ENCODE measurements at regions not wholly inside any gene's neighbourhood (a gene's known extent, or its start where the extent isn't known, plus 50 kb on each side); places are given as distances from the start of the nearest gene placed in this dataset.

- no peak overlapping the region for H3K4me3 ChIP-seq
- no peak for ATAC-seq
- intact Hi-C loops (cut with DNase I), result loop anchor here in 1 of 3 donors (10.0 kb wide), 1 partner anchor 204 kb away; no protein-coding TSS in a partner anchor
- H3K4me1 ChIP-seq, result no peaks in the 10 kb centered on the region
- FAIRE-seq, result no peak
- H3K36me3 ChIP-seq, result no peaks in the 10 kb centered on the region
- H3K9me3 ChIP-seq, result no peaks in the 10 kb centered on the region
- DNase-seq, result no peak
- TF ChIP-seq CTCF (IDR thresholded peaks at IDR 0.05), result no peak
- H3K27me3 ChIP-seq, result no peaks in the 10 kb centered on the region
- no peak overlapping the region for H3K27ac ChIP-seq
- WGBS, 2 donors, result 65 to 71% methylated on average over 11 of the region's 11 CpGs
Measured at GRCh38 chr11:33540946-33541915, 159.4 kb downstream of the C11orf91 start.

GRCh38 chr11:33540427-33540826 lies 160.2 kb downstream of the C11orf91 start:
- Histone ChIP-seq H3K4me3 (no peak overlapping the region), H3K9me3 (no peaks in the 10 kb centered on the region), H3K4me1 (no peaks in the 10 kb centered on the region), H3K36me3 (no peaks in the 10 kb centered on the region), H3K27ac (no peak overlapping the region), H3K27me3 (no peaks in the 10 kb centered on the region)
- TF ChIP-seq CTCF (IDR thresholded peaks at IDR 0.05), result no peak
- intact Hi-C loops (cut with DNase I), result loop anchor here in 1 of 3 donors (10.0 kb wide), 1 partner anchor 204 kb away; no protein-coding TSS in a partner anchor
- no peak for FAIRE-seq
- no peak for ATAC-seq
- DNase-seq, result no peak

GRCh38 chr11:33539751-33540150 lies 160.9 kb downstream of the C11orf91 start:
- FAIRE-seq (no peak), ATAC-seq (no peak)
- H3K9me3 ChIP-seq, result no peaks in the 10 kb centered on the region

GRCh38 chr11:33538726-33539125 lies 161.9 kb downstream of the C11orf91 start:
- no peak overlapping the region for H3K4me3 ChIP-seq
- no peaks in the 10 kb centered on the region for H3K4me1 ChIP-seq
- H3K9me3 ChIP-seq, result no peaks in the 10 kb centered on the region
- 70 to 72% methylated on average over 2 of the region's 2 CpGs for WGBS, 2 donors
- ATAC-seq (no peak), FAIRE-seq (no peak), DNase-seq (no peak)
- H3K36me3 ChIP-seq, result no peaks in the 10 kb centered on the region
- no peaks in the 10 kb centered on the region for H3K27me3 ChIP-seq
- no peak overlapping the region for H3K27ac ChIP-seq
- intact Hi-C loops (cut with DNase I), result no loop called here
- no peak for TF ChIP-seq CTCF (IDR thresholded peaks at IDR 0.05)

More at GRCh38 chr11:33539751-33540150, 160.9 kb downstream of the C11orf91 start:
- no peak overlapping the region for H3K4me3 ChIP-seq
- H3K36me3 ChIP-seq, result no peaks in the 10 kb centered on the region
- no peaks in the 10 kb centered on the region for H3K4me1 ChIP-seq
- H3K27me3 ChIP-seq, result no peaks in the 10 kb centered on the region
- no peak overlapping the region for H3K27ac ChIP-seq
- no peak for TF ChIP-seq CTCF (IDR thresholded peaks at IDR 0.05)
- 63 to 70% methylated on average over 3 of the region's 3 CpGs for WGBS, 2 donors
- intact Hi-C loops (cut with DNase I), result loop anchor here in 1 of 3 donors (10.0 kb wide), 1 partner anchor 205 kb away; no protein-coding TSS in a partner anchor
- DNase-seq, result no peak

- H3K4me3 ChIP-seq, result no peak overlapping the region
- DNase-seq (no peak), ATAC-seq (no peak), FAIRE-seq (no peak)
- no peaks in the 10 kb centered on the region for H3K4me1 ChIP-seq
- WGBS, 2 donors, result 65 to 70% methylated on average over 4 of the region's 4 CpGs
- H3K27ac ChIP-seq, result no peak overlapping the region
- no peaks in the 10 kb centered on the region for H3K9me3 ChIP-seq
- no peak for TF ChIP-seq CTCF (IDR thresholded peaks at IDR 0.05)
- H3K36me3 ChIP-seq, result no peaks in the 10 kb centered on the region
- no peaks in the 10 kb centered on the region for H3K27me3 ChIP-seq
- intact Hi-C loops (cut with DNase I), result no loop called here
Measured at GRCh38 chr11:33536178-33536577, 164.4 kb downstream of the C11orf91 start.

All from pancreas (tissue), 10 donors.